ENCODE measurements at regions not wholly inside any gene's neighbourhood (a gene's known extent, or its start where the extent isn't known, plus 50 kb on each side); places are given as distances from the start of the nearest gene placed in this dataset.

GRCh38 chr5:118247458-118247857 is 740.9 kb downstream of the DTWD2 start:
- Histone ChIP-seq H3K4me1 (replicated peaks; ENCODE audit: insufficient read depth) (no peaks in the 10 kb centered on the region), H3K4me2 (no peak overlapping the region), H3K27ac (no peak overlapping the region), H3K9me2 (ENCODE audit: insufficient read depth) (no peaks in the 10 kb centered on the region), H3K79me2 (ENCODE audit: low read depth) (no peaks in the 10 kb centered on the region), H3K4me3 (no peak overlapping the region), H3F3A (ENCODE audit: insufficient read depth, low read depth) (no peaks in the 10 kb centered on the region), H3K36me3 (ENCODE audit: low read depth) (no peaks in the 10 kb centered on the region), H4K20me1 (ENCODE audit: insufficient read depth) (no peaks in the 10 kb centered on the region), H2AFZ (no peak overlapping the region), H3K27me3 (ENCODE audit: insufficient read depth, low read depth) (no peaks in the 10 kb centered on the region), H3K9me3 (ENCODE audit: insufficient read depth, low read depth) (no peaks in the 10 kb centered on the region)
- intact Hi-C loops (cut with micrococcal nuclease; ENCODE audit: unreplicated experiment) = no loop called here
- ChIA-PET POLR2A (ENCODE audit: unreplicated experiment) (no interaction called here), CTCF (no interaction called here)
- TF ChIP-seq EZH2 (IDR thresholded peaks at IDR 0.05; ENCODE audit: low read depth) = no peak
- no peak for TF ChIP-seq CTCF (conservative IDR thresholded peaks at IDR 0.05)
- no TSS peak for BruUV-seq (replicated peaks)
- no peak for DNase-seq

- Histone ChIP-seq H3K9me3 (ENCODE audit: insufficient read depth, low read depth) (no peaks in the 10 kb centered on the region), H4K20me1 (ENCODE audit: insufficient read depth) (no peaks in the 10 kb centered on the region), H3K4me2 (no peak overlapping the region), H2AFZ (no peak overlapping the region), H3K27me3 (ENCODE audit: insufficient read depth, low read depth) (no peaks in the 10 kb centered on the region), H3K79me2 (ENCODE audit: low read depth) (no peaks in the 10 kb centered on the region), H3K36me3 (ENCODE audit: low read depth) (no peaks in the 10 kb centered on the region), H3F3A (ENCODE audit: insufficient read depth, low read depth) (no peaks in the 10 kb centered on the region), H3K9me2 (ENCODE audit: insufficient read depth) (no peaks in the 10 kb centered on the region), H3K27ac (no peak overlapping the region), H3K4me1 (replicated peaks; ENCODE audit: insufficient read depth) (no peaks in the 10 kb centered on the region), H3K4me3 (no peak overlapping the region)
- no TSS peak for BruUV-seq (replicated peaks)
- CTCF ChIA-PET = no interaction called here
- intact Hi-C loops (cut with micrococcal nuclease; ENCODE audit: unreplicated experiment) = no loop called here
- POLR2A ChIA-PET (ENCODE audit: unreplicated experiment) = no interaction called here
- no peak for DNase-seq
- no peak for TF ChIP-seq EZH2 (IDR thresholded peaks at IDR 0.05; ENCODE audit: low read depth)
- no peak for TF ChIP-seq CTCF (conservative IDR thresholded peaks at IDR 0.05)
Observed at GRCh38 chr5:118243613-118244012, 744.7 kb downstream of the DTWD2 start.

GRCh38 chr5:118243068-118243467 is 745.3 kb downstream of the DTWD2 start:
- H3K9me2 ChIP-seq (ENCODE audit: insufficient read depth) = no peaks in the 10 kb centered on the region
- no peak for TF ChIP-seq EZH2 (IDR thresholded peaks at IDR 0.05; ENCODE audit: low read depth)
- TF ChIP-seq CTCF (conservative IDR thresholded peaks at IDR 0.05) = no peak
- no peaks in the 10 kb centered on the region for H3K36me3 ChIP-seq (ENCODE audit: low read depth)
- DNase-seq = no peak
- no peaks in the 10 kb centered on the region for H3K4me1 ChIP-seq (replicated peaks; ENCODE audit: insufficient read depth)
- H3K27ac ChIP-seq = no peak overlapping the region
- ChIA-PET CTCF (no interaction called here), POLR2A (ENCODE audit: unreplicated experiment) (no interaction called here)
- H3K4me2 ChIP-seq = no peak overlapping the region
- intact Hi-C loops (cut with micrococcal nuclease; ENCODE audit: unreplicated experiment) = no loop called here
- no peaks in the 10 kb centered on the region for H3F3A ChIP-seq (ENCODE audit: insufficient read depth, low read depth)
- H3K4me3 ChIP-seq = no peak overlapping the region
- no peaks in the 10 kb centered on the region for H4K20me1 ChIP-seq (ENCODE audit: insufficient read depth)
- H2AFZ ChIP-seq = no peak overlapping the region
- H3K79me2 ChIP-seq (ENCODE audit: low read depth) = no peaks in the 10 kb centered on the region
- H3K9me3 ChIP-seq (ENCODE audit: insufficient read depth, low read depth) = no peaks in the 10 kb centered on the region
- H3K27me3 ChIP-seq (ENCODE audit: insufficient read depth, low read depth) = no peaks in the 10 kb centered on the region
- no TSS peak for BruUV-seq (replicated peaks)
